NCI-H146 treated with DMSO at 0.1 percent for 48 hours (cell line): ENCODE measurements at regions not wholly inside any gene's neighbourhood (a gene's known extent, or its start where the extent isn't known, plus 50 kb on each side); places are given as distances from the start of the nearest gene placed in this dataset.
A peak's percentile ranks its signal among the peaks of the same experiment; 100 is the strongest.

Experiments
- DNase-seq: peaks from one replicate; lab custom pipeline; 2025; ENCODE audit not compliant: unreplicated experiment; lab: John Stamatoyannopoulos, UW

DNA sequence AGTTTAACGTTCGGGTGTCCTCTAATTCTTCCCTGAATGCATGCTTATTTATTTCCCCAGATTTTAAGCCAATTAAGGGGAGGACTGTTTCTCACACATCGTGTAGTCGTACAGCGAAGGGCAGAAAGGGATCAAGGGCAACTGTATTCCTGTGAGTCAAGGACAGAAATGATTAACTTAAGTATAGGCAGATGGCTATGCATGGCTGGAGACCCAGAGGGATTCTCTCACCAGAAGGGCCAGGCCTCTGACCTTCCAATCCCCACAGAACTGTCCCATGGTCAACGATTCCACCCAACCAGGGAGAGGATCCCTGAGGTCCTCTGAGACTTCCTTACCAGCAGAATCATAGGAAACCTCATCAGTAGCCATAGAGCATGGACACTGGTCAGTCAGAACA, 161.8 kb upstream of the MAP1B start:
- DNase-seq: no peak

DNA sequence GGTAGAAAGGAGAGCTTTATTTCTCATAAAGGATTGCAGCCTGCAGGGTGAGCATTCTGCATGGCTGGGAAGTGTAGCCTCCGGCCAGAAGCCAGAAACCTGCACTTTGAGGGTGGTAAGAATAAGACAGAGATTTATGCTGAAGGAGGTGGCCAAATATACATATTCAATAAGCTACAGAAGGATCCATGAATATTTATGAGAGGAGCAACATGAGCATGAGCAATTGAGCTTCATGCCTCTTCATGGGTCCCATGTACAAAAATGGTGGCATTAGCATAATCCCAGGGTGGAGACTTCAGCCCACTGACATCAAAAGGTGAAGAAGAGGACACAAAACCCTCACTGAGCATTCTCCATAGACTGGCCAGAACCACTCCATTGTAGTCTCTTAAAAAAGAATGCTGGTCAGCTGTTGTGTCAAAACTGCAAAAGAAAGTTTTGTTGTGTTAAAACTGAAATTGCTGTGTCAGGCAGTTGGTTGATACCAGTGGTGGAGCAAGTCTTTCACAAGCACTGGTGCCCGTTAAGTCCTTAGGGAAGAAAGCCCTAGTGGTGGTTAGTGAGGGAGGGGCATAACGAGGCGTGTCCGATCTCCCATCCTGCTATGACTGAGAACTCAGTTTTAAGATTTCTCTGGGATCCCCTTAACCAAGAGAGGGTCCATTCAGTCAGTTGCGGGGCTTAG, 160.8 kb upstream of the MAP1B start:
- DNase-seq: no peak

DNA sequence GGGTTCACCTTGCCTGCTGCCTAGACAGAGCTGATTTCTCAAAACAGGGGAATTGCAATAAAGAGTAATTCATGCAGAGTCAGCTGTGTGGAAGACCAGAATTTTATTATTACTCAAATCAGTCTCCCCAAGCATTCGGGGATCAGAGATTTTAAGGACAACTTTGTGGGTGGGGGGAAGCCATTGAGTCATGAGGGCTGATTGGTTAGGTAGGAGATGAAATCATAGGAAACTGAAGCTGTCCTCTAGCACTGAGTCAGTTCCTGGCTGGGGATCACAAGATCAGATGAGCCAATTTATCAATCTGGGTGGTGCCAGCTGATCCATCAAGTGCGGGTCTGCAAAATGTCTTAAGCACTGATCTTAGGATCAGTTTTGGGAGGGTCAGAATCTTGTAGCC, 159.1 kb upstream of the MAP1B start:
- DNase-seq: no peak

DNA sequence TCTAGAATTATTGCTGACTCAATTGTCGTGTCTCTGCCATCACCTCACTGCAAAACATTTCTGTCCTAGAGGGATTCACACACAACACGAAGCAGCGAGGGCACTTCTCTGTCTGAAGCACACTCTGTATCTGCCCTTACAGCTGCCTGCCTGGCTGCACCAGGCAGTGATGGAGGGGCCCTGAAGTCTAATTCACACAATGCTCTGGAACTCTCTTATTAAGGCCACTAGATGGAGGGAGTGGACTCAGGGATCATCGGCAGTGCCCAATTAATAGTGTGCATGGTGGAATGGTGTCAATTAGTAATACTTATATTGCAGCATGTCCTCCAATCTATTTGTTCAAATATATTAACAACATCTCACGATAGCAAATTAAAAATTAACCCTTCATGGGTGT, 157.5 kb upstream of the MAP1B start:
- no peak for DNase-seq

DNA sequence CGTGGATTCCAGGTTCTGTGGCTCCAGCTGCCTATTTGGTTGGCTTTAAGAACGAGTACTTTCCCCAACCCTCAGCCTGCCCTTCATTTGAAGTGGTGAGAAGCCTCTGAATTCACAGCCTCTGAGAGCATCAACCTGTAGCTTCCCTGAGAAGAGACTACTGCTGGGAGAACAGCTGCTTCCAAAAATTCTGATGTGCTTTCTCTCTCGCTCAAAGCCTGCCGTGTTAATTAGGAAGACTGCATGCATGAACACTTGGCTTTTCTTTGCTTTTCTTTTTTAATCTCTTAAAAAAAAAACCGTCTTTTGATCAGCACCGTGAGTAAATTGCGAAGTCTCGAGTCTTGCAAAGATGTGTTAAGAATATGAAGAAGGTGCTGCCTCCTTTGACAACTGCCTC, 153.4 kb upstream of the MAP1B start:
- no peak for DNase-seq

DNA sequence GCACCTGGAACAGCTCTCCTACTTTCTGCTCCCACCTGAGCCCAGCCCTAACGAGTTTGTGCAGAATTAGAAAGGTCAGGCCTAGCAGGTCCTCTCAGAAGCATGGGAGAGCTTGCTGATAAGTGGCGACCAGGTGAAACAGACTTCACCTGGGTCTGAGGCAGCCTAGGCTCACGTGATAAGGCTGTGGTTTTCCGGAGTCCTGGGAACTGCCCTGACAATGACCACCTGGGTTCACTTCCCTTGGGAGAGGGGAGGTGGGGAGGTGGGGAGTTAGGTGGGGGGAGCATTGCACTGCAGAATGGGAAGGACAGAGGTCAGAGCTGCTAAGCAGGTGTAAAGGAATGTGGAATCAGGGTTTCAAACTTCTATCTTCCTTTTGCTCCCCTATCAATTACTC, 152.9 kb upstream of the MAP1B start:
- no peak for DNase-seq

DNA sequence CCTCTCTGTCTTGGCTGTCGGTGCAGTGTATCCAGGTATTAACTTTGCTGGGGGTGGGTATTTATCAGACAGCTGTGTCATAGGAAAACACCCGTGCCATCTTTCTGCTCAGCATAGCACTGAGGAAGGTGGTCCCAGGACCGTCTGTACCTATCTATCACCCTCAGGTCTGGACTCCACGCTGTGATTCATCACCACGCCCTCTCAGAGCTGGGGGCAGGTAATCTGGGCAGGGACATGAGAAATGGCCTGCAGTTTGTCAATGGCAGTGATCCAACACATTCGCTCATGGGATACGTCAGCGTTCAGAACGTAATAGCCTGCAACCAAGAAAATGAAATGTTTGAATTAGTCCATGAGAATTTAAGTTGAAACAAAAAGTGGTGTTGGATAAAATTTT, 151.6 kb upstream of the MAP1B start:
- no peak for DNase-seq

DNA sequence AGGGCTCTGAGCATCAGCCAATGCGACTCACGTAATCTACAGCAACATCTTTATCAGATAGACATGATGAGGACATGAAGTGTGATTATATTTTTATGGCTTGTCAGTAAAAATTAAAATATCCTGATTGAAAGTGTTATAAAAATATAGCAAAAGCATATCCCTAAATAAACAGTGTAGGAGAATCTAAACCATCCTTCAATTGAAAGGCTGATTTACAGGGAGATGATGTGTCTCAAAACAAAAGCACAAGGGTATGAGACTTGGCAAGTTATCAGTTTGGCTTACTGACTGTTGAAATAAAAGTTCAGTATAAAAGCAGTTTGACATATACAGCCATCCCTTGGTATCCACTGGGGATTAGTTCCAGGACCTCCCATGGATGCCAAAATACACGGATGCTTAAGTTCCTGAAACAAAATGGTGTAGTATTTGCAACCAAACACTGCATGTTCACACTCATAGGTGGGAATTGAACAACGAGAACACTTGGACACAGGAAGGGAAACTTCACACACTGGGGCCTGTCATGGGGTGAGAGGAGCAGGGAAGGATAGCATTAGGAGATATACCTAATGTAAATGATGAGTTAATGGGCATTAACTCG, 149.9 kb upstream of the MAP1B start:
- DNase-seq: no peak

DNA sequence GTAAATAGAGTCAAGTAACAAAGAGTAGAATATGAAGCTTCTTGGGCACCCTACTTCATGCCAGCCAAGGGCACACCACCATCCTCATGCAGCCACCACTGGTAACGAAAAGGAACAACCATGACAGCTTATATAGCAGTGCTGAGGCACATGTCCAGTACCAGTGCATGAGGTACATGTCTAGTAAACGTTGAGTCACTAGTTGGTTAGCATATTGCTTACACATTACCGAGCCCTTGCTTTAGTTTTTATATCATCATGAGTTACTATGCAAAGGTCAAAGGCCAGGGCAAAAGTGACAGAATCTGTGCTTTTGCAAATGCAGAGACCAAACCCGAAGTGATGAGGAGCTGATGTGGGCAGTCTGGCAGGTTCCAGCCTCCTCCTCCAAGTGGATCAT, 147.1 kb upstream of the MAP1B start:
- no peak for DNase-seq

DNA sequence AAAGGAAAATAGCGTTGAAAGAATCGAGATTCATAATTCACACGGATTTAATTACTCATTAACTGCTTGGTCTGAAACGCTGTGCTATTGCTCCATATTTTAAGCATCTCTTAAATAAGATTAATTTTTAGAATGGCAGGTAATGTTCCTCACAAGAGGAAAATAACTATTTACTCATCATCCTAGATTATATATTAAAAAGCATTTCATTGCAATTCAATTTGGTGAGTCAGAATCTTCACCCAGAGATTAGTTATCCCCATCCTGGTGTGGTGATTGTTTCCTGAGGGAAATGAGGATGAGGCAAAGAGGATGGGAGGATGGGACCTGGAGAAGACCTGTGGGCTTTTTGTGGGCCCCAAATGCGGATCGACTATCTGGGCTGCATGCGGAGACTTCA, 145.5 kb upstream of the MAP1B start:
- no peak for DNase-seq

DNA sequence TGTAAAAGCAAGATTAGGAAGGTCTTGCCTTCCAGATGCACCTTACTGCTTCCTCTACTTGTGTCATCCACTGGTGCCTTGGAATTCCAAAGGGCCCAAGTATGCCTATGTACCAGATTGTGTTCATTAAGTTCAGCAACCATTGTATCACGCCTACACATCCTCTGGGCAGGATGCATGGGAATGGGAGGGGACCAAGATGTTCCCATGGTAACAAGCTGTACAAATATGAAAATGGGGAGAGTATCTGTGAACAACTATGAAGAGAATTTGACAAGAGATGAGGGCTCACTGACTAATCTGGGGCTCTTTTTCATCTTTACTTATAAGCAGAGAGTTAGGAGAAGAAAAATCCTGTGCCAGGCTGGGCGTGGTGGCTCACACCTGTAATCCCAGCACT, 137.8 kb upstream of the MAP1B start:
- no peak for DNase-seq

DNA sequence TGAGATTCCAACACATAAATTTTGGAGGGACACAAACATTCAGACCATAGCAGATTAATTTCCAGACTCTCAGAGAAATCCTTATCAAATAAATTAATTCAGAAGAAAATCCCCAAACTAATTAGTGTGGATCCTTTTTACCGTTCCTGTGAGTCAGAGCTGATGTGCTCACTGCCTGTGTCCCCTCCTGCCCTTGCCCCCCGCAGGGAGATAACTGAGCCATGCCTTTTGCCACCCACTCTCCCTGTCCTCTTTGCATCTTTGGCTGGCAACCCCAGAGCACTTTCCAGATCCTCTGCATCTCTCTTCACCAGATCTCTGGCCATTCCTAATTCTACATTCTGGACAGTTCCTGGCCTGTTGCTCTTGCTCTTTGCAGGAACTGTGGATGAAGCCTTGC, 135.4 kb upstream of the MAP1B start:
- DNase-seq: no peak

DNA sequence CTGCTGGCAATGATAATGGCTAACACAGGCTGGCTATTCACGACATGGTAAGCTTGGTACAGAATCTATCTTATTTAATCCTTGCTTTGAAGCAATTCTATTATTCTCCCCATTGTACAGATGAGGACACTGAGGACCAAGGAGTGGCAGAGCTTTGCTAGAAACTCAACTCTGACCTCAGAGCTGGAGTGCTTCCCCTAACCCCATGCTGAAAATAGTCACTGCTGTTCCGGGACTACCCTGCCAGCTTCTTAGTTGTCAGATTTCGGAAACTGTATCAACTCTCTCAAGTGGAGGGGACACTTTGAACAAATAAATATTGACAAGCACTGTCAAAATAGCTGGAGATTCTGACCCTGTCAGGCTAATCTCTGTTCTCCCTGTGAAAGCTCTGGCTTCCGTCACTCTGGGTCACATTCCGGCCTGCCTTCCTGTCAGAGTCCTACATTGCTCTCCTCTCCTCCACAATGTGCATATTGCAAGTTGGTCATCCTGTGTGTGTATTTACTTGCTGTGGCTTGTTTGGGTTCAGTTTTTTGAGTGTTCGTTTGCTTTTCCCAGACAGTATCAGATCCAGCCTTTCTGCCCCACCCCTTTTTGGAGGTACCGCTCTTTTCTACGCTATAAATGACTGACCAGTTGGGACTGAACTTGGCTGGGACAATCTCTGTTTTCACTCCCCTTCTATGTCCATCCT, 134.3 kb upstream of the MAP1B start:
- no peak for DNase-seq

DNA sequence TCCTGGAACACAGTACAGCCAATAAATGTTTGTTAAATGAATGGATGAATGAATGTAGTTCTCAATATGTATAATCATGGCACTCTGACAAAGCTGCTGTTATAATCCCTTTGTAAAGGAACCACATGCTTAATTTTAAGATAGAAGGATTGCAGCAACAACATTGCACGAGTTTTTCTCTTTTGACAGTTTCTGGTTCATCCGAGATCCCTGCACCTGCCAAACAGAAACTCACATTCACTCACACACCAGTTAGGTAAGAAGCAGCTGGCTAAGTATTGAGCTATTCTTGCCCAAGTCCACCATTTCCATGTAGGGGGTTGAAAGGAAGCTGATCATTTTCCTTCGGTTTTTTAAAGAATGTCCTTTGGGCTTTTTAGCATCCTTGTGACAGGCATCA, 133.7 kb upstream of the MAP1B start:
- DNase-seq: peak; percentile 30

DNA sequence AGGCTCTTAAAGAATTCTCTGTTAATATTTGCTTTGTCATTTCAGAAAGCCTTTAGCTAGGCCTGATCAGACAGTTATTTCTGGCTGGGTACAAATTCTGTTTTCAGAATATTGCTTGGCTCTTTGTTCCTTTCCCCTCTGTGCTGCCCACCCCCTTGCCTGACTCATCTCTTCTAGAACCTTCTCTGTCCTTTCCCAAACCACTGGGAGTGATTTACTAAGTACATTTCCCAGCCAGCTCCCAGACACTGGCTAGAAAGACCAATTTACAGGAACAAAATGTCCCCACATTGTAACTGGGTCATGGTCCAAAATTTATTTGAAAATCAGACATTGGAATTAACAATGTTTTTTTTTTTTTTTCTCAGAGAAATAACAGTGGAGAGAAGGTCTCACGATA, 133.1 kb upstream of the MAP1B start:
- no peak for DNase-seq

DNA sequence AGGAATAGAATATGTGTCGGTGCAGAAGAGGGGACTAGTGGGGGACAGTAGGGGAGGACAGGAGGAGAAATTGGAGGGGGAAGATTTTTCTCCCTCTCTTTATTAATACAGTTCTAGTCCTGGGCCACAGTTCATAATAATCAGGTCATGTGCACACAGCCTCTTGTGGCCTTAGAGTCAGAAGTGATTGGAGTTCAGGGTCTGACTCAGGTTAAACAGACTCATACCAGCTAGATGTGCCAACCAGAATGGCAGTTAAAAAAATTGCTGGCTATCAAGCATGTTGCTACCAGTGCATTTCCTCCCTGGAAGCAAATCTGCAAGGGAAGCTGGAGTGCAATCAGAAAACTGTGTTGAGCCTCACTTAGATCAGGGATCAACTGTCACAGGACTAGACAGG, 132.7 kb upstream of the MAP1B start:
- DNase-seq: no peak

DNA sequence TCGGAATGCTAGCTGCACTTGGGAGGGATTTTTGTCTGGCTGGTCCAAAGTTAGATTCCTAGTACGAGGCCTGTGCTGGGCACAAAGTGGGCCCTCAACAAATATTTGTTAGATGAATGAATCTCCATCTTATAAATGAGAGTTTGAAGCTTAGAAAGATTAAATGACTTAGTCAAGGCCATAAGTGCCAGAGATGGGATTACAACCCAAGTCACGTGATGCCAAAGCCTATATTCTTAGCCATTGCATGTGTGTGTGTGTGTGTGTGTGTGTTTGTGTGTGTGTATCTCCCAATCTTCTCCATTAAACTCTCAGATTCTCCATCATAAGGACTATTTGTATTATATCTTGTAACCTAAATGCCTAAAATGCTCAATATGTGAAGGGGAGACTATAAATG, 130.8 kb upstream of the MAP1B start:
- DNase-seq: no peak

DNA sequence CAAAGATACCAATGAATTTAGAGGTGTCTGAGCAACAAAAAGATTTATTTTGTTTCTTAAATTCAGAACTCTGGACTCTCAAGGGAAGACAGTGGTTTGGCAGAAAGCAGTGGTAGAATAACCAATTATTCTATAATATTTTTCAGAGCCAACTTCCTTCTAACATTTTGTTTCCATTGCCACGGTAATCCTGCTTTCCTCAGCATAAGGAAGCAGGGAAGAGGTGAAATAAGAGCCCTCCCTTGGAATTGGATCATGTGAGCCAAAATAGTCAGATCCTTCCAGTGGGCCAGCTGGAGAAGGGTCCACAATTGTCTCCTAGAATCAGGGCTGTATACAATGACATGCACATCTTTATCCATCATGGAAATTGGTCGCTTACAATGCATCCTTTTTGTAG, 130.0 kb upstream of the MAP1B start:
- DNase-seq: no peak

DNA sequence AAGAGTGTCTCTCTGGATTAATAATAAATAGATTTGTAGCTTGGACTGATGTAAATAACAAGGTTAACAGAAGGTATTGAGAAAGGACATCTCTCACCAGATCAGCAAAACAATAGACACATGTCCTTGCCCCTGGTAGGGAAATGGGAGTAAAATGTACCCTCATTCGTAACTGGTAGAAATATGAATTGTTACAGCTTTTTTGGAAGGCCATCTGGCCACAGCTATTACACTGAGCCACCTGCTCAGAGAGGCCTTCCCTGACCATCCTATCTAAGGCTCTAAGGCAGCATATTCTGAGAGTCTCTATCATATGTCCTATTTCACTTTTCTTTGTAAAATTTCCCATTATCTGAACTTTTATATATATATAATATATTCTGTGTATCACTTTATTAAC, 129.1 kb upstream of the MAP1B start:
- DNase-seq: no peak

DNA sequence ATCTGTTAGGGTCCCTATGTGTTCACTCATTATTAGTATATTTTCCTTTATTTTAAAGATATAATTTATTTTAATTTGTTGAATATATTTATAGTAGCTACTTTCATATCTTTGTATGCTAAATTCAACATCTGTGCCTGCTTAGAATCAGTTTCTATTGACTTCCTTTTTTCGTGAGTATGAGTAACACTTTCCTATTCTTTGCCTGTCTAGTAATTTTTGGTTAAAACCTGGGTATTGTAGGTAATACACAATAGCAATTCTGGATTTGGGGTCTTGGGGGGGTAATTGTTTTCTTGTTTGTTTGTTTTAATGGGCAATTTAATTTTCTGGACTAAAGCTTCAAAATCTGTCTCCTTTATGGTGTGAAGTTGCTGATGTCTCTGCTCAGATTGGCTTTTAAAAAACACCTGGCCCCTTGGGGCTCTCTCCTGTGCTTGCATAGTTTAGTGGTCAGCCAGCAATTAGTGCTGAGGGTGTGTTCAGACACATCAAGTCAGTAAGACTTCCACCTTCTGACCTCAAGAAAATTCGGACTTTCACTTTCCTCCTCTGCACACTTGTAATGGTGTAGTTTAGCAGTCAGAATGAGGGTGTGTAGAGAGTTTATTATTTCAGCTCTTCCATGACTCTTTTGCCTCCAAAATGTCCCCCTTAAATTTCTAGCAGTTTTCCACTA, 124.4 kb upstream of the MAP1B start:
- no peak for DNase-seq

DNA sequence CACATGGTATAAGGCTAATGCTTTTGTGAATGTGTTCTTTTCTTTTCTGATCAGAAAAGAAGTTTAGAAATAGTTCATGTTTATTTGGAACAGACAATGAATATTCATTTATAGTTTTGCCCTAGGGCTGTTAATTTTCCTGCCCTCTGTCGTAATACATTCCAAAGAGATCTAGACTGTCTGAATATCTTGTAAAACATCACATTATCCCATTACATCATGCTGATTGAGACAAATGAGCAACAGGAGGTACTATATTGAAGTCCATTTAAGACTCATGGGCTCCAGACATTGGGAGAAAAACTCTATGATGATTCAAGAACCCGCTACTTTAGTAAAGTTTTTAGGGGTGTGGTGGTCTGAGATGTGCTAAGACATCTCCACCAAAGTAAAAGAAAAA, 121.2 kb upstream of the MAP1B start:
- no peak for DNase-seq

DNA sequence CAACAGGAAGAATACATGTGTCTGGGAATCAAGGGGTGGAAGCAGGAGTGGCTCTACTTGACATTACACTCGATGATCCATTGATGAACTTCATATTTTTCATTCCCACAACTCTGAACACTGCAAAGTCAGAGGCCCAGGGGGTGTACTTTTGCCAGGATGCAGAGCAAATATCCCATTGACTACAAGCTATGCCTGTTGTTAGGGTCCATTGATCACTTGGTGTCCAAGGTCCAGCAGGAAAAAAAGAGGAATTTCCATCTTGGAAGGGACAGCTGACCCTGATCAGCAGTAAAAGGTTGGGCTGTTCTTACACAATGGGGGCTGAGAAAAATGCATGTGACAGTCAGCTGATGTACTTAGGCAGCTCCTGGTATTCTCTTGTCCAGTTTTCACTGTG, 118.5 kb upstream of the MAP1B start:
- DNase-seq: no peak
